Gastrocnemius medialis (tissue), 4 donors: ENCODE measurements at regions not wholly inside any gene's neighbourhood (a gene's known extent, or its start where the extent isn't known, plus 50 kb on each side); places are given as distances from the start of the nearest gene placed in this dataset.

Experiments
- ATAC-seq, 2 donors: fragments of 150-250 bp; one replicate each; pipeline ENCODE4 v1.9.1; 2016
- DNase-seq, 2 donors: peaks; one replicate each; pipeline ENCODE4 v3.0.0-alpha.2; 2019
- H3K27ac ChIP-seq, 4 donors: fragments of 200-600 bp; sonication (generic); 1 replicate in 1 of 4; 2 replicates in 3 of 4; pipeline ENCODE4 v1.5.1; 2016 to 2018; ENCODE audit warnings: mild to moderate bottlenecking in 2 of 4, moderate library complexity in 1 of 4
- H3K27me3 ChIP-seq, 3 donors: fragments of 200-600 bp; sonication (generic) in 2 of 3; 1 replicate in 1 of 3; 2 replicates in 2 of 3; pipeline versions ENCODE4 v1.5.1 to v1.6.0; 2016 to 2019; ENCODE audit warnings: mild to moderate bottlenecking in 1 of 3, moderate library complexity in 1 of 3
- H3K36me3 ChIP-seq, 2 donors: fragments of 200-600 bp; sonication (generic) in 1 of 2; one replicate each; pipeline ENCODE4 v1.5.1; 2017 to 2018
- H3K4me1 ChIP-seq, 2 donors: fragments of 200-600 bp; sonication (generic) in 1 of 2; one replicate each; pipeline ENCODE4 v1.5.1; 2016 to 2017; ENCODE audit warnings: mild to moderate bottlenecking in 2 of 2
- H3K4me3 ChIP-seq, 4 donors: fragments of 200-600 bp; sonication (generic) in 3 of 4; 1 replicate in 1 of 4; 2 replicates in 3 of 4; pipeline ENCODE4 v1.5.1; 2016 to 2019; ENCODE audit warnings: mild to moderate bottlenecking in 2 of 4
- H3K9me3 ChIP-seq, 3 donors: fragments of 200-600 bp; sonication (generic) in 2 of 3; 1 replicate in 1 of 3; 2 replicates in 2 of 3; pipeline ENCODE4 v1.5.1; 2016 to 2019
- POLR2A ChIP-seq, 2 donors: fragments of 450-650 bp; IDR thresholded peaks; one replicate each; pipeline ENCODE4 v1.6.1; 2017; ENCODE audit warnings: antibody characterized with exemption in 2 of 2, mild to moderate bottlenecking in 2 of 2, moderate library complexity in 2 of 2
- in situ Hi-C, 4 donors: fragments of 200-750 bp; cut with MboI; loops; one replicate each; pipeline versions ENCODE4 v1.15.0 to v1.8.0; 2017; ENCODE audit warnings: low sequenced_read_pairs in 4 of 4
- intact Hi-C: fragments of 100-400 bp; cut with DNase I; formaldehyde crosslinking; loops from one replicate; pipeline ENCODE4 v1.15.1; 2023; ENCODE audit warnings: low total_unique reads
- TF ChIP-seq, protein P1 (sequence below), 5 experiments: fragments of 450-650 bp in 3 of 5; fragments of 200-600 bp in 2 of 5; sonication (generic) in 2 of 5; IDR thresholded peaks in 4 of 5; conservative IDR thresholded peaks in 1 of 5; 1 replicate in 4 of 5; 2 replicates in 1 of 5; pipeline ENCODE4 v1.5.1; 2016 to 2019; ENCODE audit warnings: antibody characterized with exemption in 5 of 5, mild to moderate bottlenecking in 3 of 5, moderate library complexity in 3 of 5

DNA sequence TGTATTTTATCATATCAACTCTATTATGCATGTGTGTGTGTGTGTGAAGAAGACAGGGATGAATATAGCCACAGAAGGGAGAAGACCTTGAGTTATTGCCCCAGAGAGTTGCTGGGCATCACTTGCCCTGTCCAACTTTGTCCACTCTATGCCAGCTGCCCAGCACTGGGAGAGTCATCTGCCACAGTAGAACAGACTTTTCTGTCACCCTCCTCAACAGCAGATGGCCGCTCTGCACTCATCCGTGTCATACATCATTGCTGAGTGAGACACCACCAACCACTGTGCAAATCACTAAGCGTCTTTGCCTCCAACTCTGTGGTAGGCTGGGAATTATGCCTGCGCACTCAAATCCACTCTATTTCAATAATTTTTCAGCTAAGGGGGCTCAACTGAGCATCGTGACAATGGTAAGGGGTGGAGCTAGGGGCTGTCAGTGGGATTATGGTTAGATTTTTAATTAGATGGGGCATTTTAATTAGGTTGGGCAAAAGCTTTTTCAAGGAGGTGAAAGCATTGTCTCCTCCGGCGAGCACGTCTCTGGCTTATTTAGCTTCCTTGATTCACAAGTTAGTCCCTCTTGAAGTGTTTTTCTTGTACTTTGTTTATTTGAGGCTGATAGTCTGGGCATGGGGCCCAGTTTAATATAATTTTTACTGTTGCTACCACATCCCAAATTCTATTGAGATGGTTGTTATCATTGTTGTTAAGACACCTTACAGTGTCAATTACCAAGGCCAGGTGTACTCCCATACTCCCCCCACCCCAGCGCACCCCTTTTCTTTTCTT, 100.1 kb upstream of the KLF3 start:
- Histone ChIP-seq H3K4me3 (no peak overlapping the region), H3K27me3 (no peaks in the 10 kb centered on the region), H3K36me3 (no peaks in the 10 kb centered on the region), H3K27ac (no peak overlapping the region), H3K4me1 (no peaks in the 10 kb centered on the region), H3K9me3 (no peaks in the 10 kb centered on the region)
- DNase-seq (no peak), ATAC-seq (no peak)
- in situ Hi-C loops, result no loop called here
- TF ChIP-seq, protein P1, sequence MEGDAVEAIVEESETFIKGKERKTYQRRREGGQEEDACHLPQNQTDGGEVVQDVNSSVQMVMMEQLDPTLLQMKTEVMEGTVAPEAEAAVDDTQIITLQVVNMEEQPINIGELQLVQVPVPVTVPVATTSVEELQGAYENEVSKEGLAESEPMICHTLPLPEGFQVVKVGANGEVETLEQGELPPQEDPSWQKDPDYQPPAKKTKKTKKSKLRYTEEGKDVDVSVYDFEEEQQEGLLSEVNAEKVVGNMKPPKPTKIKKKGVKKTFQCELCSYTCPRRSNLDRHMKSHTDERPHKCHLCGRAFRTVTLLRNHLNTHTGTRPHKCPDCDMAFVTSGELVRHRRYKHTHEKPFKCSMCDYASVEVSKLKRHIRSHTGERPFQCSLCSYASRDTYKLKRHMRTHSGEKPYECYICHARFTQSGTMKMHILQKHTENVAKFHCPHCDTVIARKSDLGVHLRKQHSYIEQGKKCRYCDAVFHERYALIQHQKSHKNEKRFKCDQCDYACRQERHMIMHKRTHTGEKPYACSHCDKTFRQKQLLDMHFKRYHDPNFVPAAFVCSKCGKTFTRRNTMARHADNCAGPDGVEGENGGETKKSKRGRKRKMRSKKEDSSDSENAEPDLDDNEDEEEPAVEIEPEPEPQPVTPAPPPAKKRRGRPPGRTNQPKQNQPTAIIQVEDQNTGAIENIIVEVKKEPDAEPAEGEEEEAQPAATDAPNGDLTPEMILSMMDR (IDR thresholded peaks at IDR 0.05 in 4 of 5, conservative IDR thresholded peaks at IDR 0.05 in 1 of 5), result no peak
- TF ChIP-seq POLR2A (IDR thresholded peaks at IDR 0.05), result no peak
- intact Hi-C loops, result no loop called here

DNA sequence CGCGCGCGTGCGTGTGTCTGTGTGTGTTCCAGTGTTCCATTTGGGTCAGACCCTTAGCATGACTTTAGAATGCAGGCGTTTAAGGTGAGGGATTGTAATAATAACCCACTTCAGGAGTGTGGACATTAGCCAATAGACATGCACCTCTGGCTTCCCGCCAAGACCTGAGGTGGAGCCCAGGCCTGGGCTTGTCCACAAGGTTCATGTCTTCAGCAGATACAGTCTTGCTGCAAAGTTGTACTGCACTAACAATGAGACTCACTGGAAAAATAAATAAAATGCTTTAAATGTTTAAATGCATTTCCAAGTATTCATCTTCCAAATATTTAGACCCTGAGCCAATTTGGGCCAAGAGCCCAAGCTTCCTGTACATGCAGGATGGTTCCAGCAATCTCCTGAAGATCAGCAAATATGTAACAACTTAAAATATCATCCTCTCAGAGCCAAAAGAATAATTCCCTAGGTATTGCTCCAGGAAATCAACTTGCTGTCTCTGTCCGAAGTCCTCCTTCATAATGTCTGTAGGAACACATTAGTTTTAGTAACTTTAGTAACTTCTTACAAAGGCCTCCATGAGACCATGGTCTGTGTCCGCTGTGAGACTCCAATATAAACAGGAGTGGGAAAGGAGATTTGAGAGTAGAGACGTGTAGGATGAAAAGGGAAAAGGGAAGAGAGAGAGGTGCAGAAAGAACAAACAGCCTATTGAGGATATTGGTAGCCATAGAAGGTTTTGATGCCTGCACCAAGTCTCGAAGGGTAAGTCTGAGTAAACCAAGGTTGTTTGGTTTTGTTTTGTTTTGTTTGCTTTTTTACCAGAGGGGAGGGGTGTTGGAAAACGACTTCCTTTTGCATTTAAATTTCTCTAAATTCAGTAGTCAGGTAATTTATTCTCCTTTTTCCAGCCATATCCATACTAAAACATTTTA, 98.5 kb upstream of the KLF3 start:
- Histone ChIP-seq H3K27me3 (no peaks in the 10 kb centered on the region), H3K4me1 (no peaks in the 10 kb centered on the region), H3K27ac (no peak overlapping the region), H3K36me3 (no peaks in the 10 kb centered on the region), H3K4me3 (no peak overlapping the region), H3K9me3 (no peaks in the 10 kb centered on the region)
- DNase-seq (no peak), ATAC-seq (no peak)
- in situ Hi-C loops, result no loop called here
- intact Hi-C loops, result no loop called here
- no peak for TF ChIP-seq POLR2A (IDR thresholded peaks at IDR 0.05)
- TF ChIP-seq, protein P1 (IDR thresholded peaks at IDR 0.05 in 4 of 5, conservative IDR thresholded peaks at IDR 0.05 in 1 of 5), result no peak

DNA sequence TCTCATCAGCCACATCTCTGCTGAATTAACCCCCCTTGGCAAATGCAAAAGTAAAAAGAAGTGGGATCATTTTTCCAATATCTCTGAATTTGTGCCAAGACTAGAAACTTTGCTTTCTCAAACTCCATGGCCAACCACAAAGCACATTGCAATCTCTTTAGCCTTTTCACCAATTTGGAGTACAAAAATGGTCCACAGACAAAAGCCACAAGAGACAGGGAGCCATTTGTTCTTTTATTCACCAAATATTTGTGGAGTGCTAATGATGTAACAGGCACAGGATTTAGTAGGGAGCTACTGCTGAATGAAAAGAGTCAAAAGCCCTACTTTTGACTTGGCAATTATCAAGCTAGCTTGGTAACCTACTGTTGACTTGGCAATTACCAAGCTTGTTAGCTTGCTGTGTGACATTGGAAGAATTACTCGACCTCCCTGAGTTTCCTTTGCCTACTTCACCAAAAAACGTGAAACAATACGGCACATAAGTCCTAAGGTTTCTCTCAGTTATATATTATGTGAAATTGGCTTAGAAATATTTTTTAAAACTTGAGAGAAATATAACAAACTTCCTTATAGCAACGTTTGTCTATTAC, 97.1 kb upstream of the KLF3 start:
- Histone ChIP-seq H3K27me3 (no peaks in the 10 kb centered on the region), H3K4me3 (no peak overlapping the region), H3K9me3 (no peaks in the 10 kb centered on the region), H3K4me1 (no peaks in the 10 kb centered on the region), H3K36me3 (no peaks in the 10 kb centered on the region), H3K27ac (no peak overlapping the region)
- ATAC-seq (no peak), DNase-seq (no peak)
- intact Hi-C loops (no loop called here), in situ Hi-C loops (no loop called here)
- TF ChIP-seq, protein P1 (IDR thresholded peaks at IDR 0.05 in 4 of 5, conservative IDR thresholded peaks at IDR 0.05 in 1 of 5), result no peak
- TF ChIP-seq POLR2A (IDR thresholded peaks at IDR 0.05), result no peak

DNA sequence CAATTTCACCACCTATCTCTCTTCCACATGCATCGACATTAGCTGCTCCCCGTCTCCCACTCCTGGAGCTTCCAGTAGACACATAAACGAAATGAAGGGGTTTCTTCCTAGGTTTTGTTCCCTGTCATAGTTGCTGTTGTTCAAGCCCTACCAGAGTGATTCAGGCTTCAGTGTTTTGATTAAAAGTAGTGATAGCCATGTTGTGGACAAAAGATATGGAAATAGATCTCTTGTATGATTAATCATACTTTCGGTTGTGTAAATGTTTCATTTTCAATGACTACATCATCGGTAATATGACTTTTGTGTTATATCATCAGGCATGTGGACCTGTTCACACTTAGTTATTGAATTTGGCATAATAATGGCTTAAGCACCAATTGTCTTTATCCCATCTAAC, 96.5 kb upstream of the KLF3 start:
- DNase-seq (no peak), ATAC-seq (no peak)
- H3K4me1 ChIP-seq, result no peaks in the 10 kb centered on the region
- no peaks in the 10 kb centered on the region for H3K27me3 ChIP-seq
- in situ Hi-C loops, result no loop called here
- H3K9me3 ChIP-seq, result no peaks in the 10 kb centered on the region
- TF ChIP-seq POLR2A (IDR thresholded peaks at IDR 0.05), result no peak
- TF ChIP-seq, protein P1 (IDR thresholded peaks at IDR 0.05 in 4 of 5, conservative IDR thresholded peaks at IDR 0.05 in 1 of 5), result no peak
- H3K4me3 ChIP-seq, result no peak overlapping the region
- intact Hi-C loops, result no loop called here
- H3K27ac ChIP-seq, result no peak overlapping the region
- no peaks in the 10 kb centered on the region for H3K36me3 ChIP-seq
